HepG2 (cell line): ENCODE measurements at regions not wholly inside any gene's neighbourhood (a gene's known extent, or its start where the extent isn't known, plus 50 kb on each side); places are given as distances from the start of the nearest gene placed in this dataset.

Experiments used
- ARID5B ChIP-seq: IDR thresholded peaks from 2 replicates; pipeline ENCODE4 v1.4.0; 2020; ENCODE audit warnings: mild to moderate bottlenecking, missing genetic modification reagents
- CEBPB ChIP-seq: IDR thresholded peaks from 2 replicates; pipeline ENCODE4 v1.6.1; 2011; ENCODE audit warnings: low read depth, low read length, improper control_type of control experiment, borderline replicate concordance
- FOXA1 ChIP-seq, 2 experiments: fragments of 450-650 bp in 1 of 2; sonication (generic) in 1 of 2; formaldehyde crosslinking in 1 of 2; IDR thresholded peaks; 2 replicates each; pipeline versions ENCODE4 v1.4.0 to v1.6.1; 2016 to 2020; ENCODE audit warnings: missing genetic modification reagents in 1 of 2
- FOXA3 ChIP-seq: IDR thresholded peaks from 2 replicates; pipeline ENCODE4 v1.6.1; 2016; ENCODE audit warnings: missing genetic modification reagents, missing compliant biosample characterization
- FOXJ3 ChIP-seq: sonication (generic); formaldehyde crosslinking; IDR thresholded peaks from 2 replicates; pipeline ENCODE4 v1.4.0; 2020; ENCODE audit warnings: missing genetic modification reagents, mild to moderate bottlenecking, borderline replicate concordance
- NCOR1 ChIP-seq: fragments of 200-600 bp; sonication (generic); IDR thresholded peaks from 2 replicates; pipeline ENCODE4 v1.7.0; 2017; ENCODE audit warnings: antibody characterized with exemption, low read length, borderline replicate concordance
- PITX1 ChIP-seq: sonication (generic); formaldehyde crosslinking; IDR thresholded peaks from 2 replicates; pipeline ENCODE4 v1.5.1; 2020; ENCODE audit warnings: mild to moderate bottlenecking, missing genetic modification reagents
- RNF219 ChIP-seq: sonication (generic); formaldehyde crosslinking; IDR thresholded peaks from 2 replicates; pipeline ENCODE4 v1.5.0; 2020; ENCODE audit warnings: mild to moderate bottlenecking, missing genetic modification reagents
- TGIF2 ChIP-seq: IDR thresholded peaks from 2 replicates; pipeline ENCODE4 v1.6.1; 2016; ENCODE audit warnings: control low read depth, missing compliant biosample characterization
- ZBTB10 ChIP-seq: sonication (generic); formaldehyde crosslinking; IDR thresholded peaks from 2 replicates; pipeline ENCODE4 v1.4.0; 2020; ENCODE audit warnings: missing genetic modification reagents, borderline replicate concordance
- ZNF609 ChIP-seq: sonication (generic); formaldehyde crosslinking; IDR thresholded peaks from 2 replicates; pipeline ENCODE4 v1.4.0; 2020; ENCODE audit warnings: mild to moderate bottlenecking, missing genetic modification reagents, borderline replicate concordance
- ZNF850 ChIP-seq: sonication (generic); formaldehyde crosslinking; conservative IDR thresholded peaks from 2 replicates; pipeline ENCODE4 v1.9.0; 2021; ENCODE audit warnings: mild to moderate bottlenecking, missing genetic modification reagents

GRCh38 chr10:23517155-23517554 is 78.3 kb downstream of the OTUD1 start (continued):
- TF ChIP-seq RNF219, result no peak
- TF ChIP-seq ZNF609 (CRISPR knock-in tag), result peak; percentile 66; the same call in 1 of the 2 replicates
- TF ChIP-seq CEBPB, result peak; percentile 17; the same call in 1 of the 2 replicates
- TF ChIP-seq FOXA3, result peak; percentile 36
- no peak for TF ChIP-seq ZNF850 (CRISPR knock-in tag)
- no peak for TF ChIP-seq FOXJ3 (CRISPR knock-in tag)
- no peak for TF ChIP-seq FOXA1 (IDR thresholded peaks at IDR 0.05)
- 0 out of 2 replicates have a peak, but pooled peaks have one; percentile 5 for TF ChIP-seq FOXA1 (CRISPR knock-in tag; IDR thresholded peaks at IDR 0.05)
- TF ChIP-seq ZBTB10 (CRISPR knock-in tag), result no peak
- no peak for TF ChIP-seq TGIF2 (CRISPR knock-in tag)
- TF ChIP-seq PITX1 (CRISPR knock-in tag), result no peak
- TF ChIP-seq NCOR1, result no peak
- peak; percentile 55 for TF ChIP-seq ARID5B
